CD4-positive, alpha-beta memory T cell (primary cell): ENCODE measurements at regions not wholly inside any gene's neighbourhood (a gene's known extent, or its start where the extent isn't known, plus 50 kb on each side); places are given as distances from the start of the nearest gene placed in this dataset.

Experiments
- CTCF ChIA-PET: fragments of 350-600 bp; sonication (Branson Sonifier 250); formaldehyde crosslinking; loops from one replicate; lab custom pipeline; 2021; ENCODE audit warnings: inconsistent platforms; ENCODE audit not compliant: partially characterized antibody; lab: Charles Lee
- POLR2A ChIA-PET: fragments of 350-600 bp; sonication (Branson Sonifier 250); formaldehyde crosslinking; loops from one replicate; lab custom pipeline; 2021; ENCODE audit not compliant: partially characterized antibody; lab: Charles Lee
- DNase-seq, 5 donors: peaks; one replicate each; pipeline versions ENCODE4 v3.0.0 to v3.0.0-alpha.2; 2020 to 2022; ENCODE audit warnings: mixed read lengths in 1 of 5
- H3K27ac ChIP-seq: one replicate; pipeline ENCODE4 v1.7.0; 2013; ENCODE audit warnings: low read depth, low read length
- H3K27me3 ChIP-seq: 2 replicates; pipeline ENCODE4 v1.7.0; 2013; ENCODE audit warnings: mild to moderate bottlenecking, low read length, moderate library complexity; ENCODE audit not compliant: insufficient read depth
- H3K36me3 ChIP-seq: 2 replicates; pipeline ENCODE4 v1.7.0; 2013; ENCODE audit warnings: mild to moderate bottlenecking, low read length, moderate library complexity; ENCODE audit not compliant: insufficient read depth
- H3K4me1 ChIP-seq: 2 replicates; pipeline ENCODE4 v1.7.0; 2013; ENCODE audit warnings: mild to moderate bottlenecking, low read length, moderate library complexity; ENCODE audit not compliant: insufficient read depth
- H3K4me3 ChIP-seq, 2 donors: one replicate each; pipeline ENCODE4 v1.7.0; 2013; ENCODE audit warnings: low read length in 2 of 2, mild to moderate bottlenecking in 1 of 2
- H3K9me3 ChIP-seq, 2 donors: one replicate each; pipeline ENCODE4 v1.7.0; 2013; ENCODE audit warnings: low read length in 2 of 2, control low read depth in 1 of 2; ENCODE audit not compliant: control insufficient read depth in 1 of 2
- H3K27ac Mint-ChIP-seq, 7 donors: one replicate each; pipeline ENCODE4 v1.8.0; 2020 to 2021; ENCODE audit warnings: mixed read lengths in 7 of 7, mild to moderate bottlenecking in 6 of 7, inconsistent platforms in 3 of 7, moderate library complexity in 3 of 7
- H3K27me3 Mint-ChIP-seq, 2 donors: one replicate each; pipeline ENCODE4 v1.8.0; 2020 to 2021; ENCODE audit warnings: mixed read lengths in 2 of 2
- H3K36me3 Mint-ChIP-seq, 2 donors: one replicate each; pipeline ENCODE4 v1.8.0; 2020 to 2021; ENCODE audit warnings: mixed read lengths in 2 of 2, inconsistent platforms in 1 of 2, mild to moderate bottlenecking in 1 of 2
- H3K4me1 Mint-ChIP-seq, 4 donors: one replicate each; pipeline ENCODE4 v1.8.0; 2020 to 2021; ENCODE audit warnings: mixed read lengths in 4 of 4, mild to moderate bottlenecking in 1 of 4
- H3K4me3 Mint-ChIP-seq, 8 donors: one replicate each; pipeline ENCODE4 v1.8.0; 2020 to 2021; ENCODE audit warnings: mixed read lengths in 8 of 8, mild to moderate bottlenecking in 7 of 8, moderate library complexity in 6 of 8, inconsistent platforms in 3 of 8
- H3K9me3 Mint-ChIP-seq, 8 donors: one replicate each; pipeline ENCODE4 v1.8.0; 2020 to 2021; ENCODE audit warnings: mixed read lengths in 8 of 8, mild to moderate bottlenecking in 5 of 8, inconsistent platforms in 3 of 8, moderate library complexity in 1 of 8
- intact Hi-C: fragments of 100-400 bp; cut with micrococcal nuclease; formaldehyde crosslinking; loops from one replicate; pipeline ENCODE4 v1.15.1; 2023

GRCh38 chr10:78830062-78830975, 238.4 kb upstream of the ZMIZ1 start:
- Histone ChIP-seq H3K27me3 (peaks cover under 1% of the 10 kb centered on the region), H3K27ac (no peak overlapping the region), H3K4me3 (no peak overlapping the region), H3K4me1 (no peaks in the 10 kb centered on the region), H3K36me3 (no peaks in the 10 kb centered on the region), H3K9me3 (no peaks in the 10 kb centered on the region)
- no peak for DNase-seq
- H3K4me3 Mint-ChIP-seq: no peak overlapping the region
- peaks cover 13 to 25% of the 10 kb centered on the region in 2 donors for H3K27me3 Mint-ChIP-seq
- peaks cover 2 to 25% (median 14%) of the 10 kb centered on the region in 8 donors for H3K9me3 Mint-ChIP-seq
- H3K27ac Mint-ChIP-seq: no peak overlapping the region
- H3K4me1 Mint-ChIP-seq: peaks cover 0 to 2% (median 0%) of the 10 kb centered on the region in 4 donors
- intact Hi-C loops: no loop called here
- no peaks in the 10 kb centered on the region for H3K36me3 Mint-ChIP-seq
- POLR2A ChIA-PET: no interaction called here
- CTCF ChIA-PET: no interaction called here

- POLR2A ChIA-PET: no interaction called here
- CTCF ChIA-PET: no interaction called here
Observed at GRCh38 chr10:78830976-78831375, 237.8 kb upstream of the ZMIZ1 start.

GRCh38 chr10:78831461-78831860, 237.3 kb upstream of the ZMIZ1 start:
- Mint-ChIP-seq H3K4me3 (no peak overlapping the region), H3K36me3 (no peaks in the 10 kb centered on the region), H3K9me3 (peaks cover 2 to 25% (median 14%) of the 10 kb centered on the region in 8 donors), H3K27me3 (peaks cover 16 to 30% of the 10 kb centered on the region in 2 donors), H3K27ac (no peak overlapping the region), H3K4me1 (peaks cover 0 to 2% (median 0%) of the 10 kb centered on the region in 4 donors)
- Histone ChIP-seq H3K4me3 (no peak overlapping the region), H3K4me1 (no peaks in the 10 kb centered on the region), H3K9me3 (no peaks in the 10 kb centered on the region), H3K27me3 (peaks cover 7% of the 10 kb centered on the region), H3K36me3 (no peaks in the 10 kb centered on the region), H3K27ac (no peak overlapping the region)
- POLR2A ChIA-PET: no interaction called here
- CTCF ChIA-PET: no interaction called here
- DNase-seq: no peak
- intact Hi-C loops: no loop called here

More at GRCh38 chr10:78830976-78831375, 237.8 kb upstream of the ZMIZ1 start:
- intact Hi-C loops: no loop called here
- no peak for DNase-seq
- no peak overlapping the region for H3K27ac Mint-ChIP-seq
- peaks cover 2 to 25% (median 14%) of the 10 kb centered on the region in 8 donors for H3K9me3 Mint-ChIP-seq
- H3K4me3 Mint-ChIP-seq: no peak overlapping the region
- no peaks in the 10 kb centered on the region for H3K36me3 Mint-ChIP-seq
- H3K27me3 Mint-ChIP-seq: peaks cover 16 to 30% of the 10 kb centered on the region in 2 donors
- peaks cover 0 to 2% (median 0%) of the 10 kb centered on the region in 4 donors for H3K4me1 Mint-ChIP-seq
- Histone ChIP-seq H3K27ac (no peak overlapping the region), H3K27me3 (peaks cover 7% of the 10 kb centered on the region), H3K4me3 (no peak overlapping the region), H3K36me3 (no peaks in the 10 kb centered on the region), H3K9me3 (no peaks in the 10 kb centered on the region), H3K4me1 (no peaks in the 10 kb centered on the region)

DNA sequence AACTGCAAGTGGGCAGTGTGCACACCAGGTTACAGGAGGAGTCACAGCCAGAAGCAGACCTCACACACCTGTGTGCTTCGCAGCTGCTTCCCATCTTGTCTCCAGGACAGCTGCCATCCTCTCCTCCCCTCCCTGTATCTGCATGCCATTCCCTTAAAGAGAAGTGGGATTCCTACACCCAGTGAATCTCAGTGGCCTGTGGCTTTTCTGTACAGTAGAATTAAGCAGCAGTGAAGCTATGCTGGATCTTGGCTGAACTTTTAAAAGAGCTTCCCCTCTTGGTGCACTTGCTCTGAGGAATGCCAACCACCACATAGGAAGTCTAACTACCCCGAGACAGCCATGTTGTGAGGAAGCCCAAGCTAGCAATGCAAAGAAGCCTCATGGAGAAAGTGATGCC, 236.5 kb upstream of the ZMIZ1 start:
- CTCF ChIA-PET: interaction anchor here (0.6 kb wide), 1 partner anchor 92 kb away, joined by 3 read pairs; no protein-coding TSS in a partner anchor
- POLR2A ChIA-PET: no interaction called here
- intact Hi-C loops: no loop called here
- Histone ChIP-seq H3K4me3 (no peak overlapping the region), H3K27ac (no peak overlapping the region), H3K9me3 (no peaks in the 10 kb centered on the region), H3K4me1 (no peaks in the 10 kb centered on the region), H3K27me3 (peaks cover 7% of the 10 kb centered on the region), H3K36me3 (no peaks in the 10 kb centered on the region)
- peaks cover 0 to 2% (median 0%) of the 10 kb centered on the region in 4 donors for H3K4me1 Mint-ChIP-seq
- peaks cover 2 to 25% (median 14%) of the 10 kb centered on the region in 8 donors for H3K9me3 Mint-ChIP-seq
- peaks cover 16 to 30% of the 10 kb centered on the region in 2 donors for H3K27me3 Mint-ChIP-seq
- no peak overlapping the region for H3K4me3 Mint-ChIP-seq
- no peak for DNase-seq
- no peaks in the 10 kb centered on the region for H3K36me3 Mint-ChIP-seq
- H3K27ac Mint-ChIP-seq: no peak overlapping the region

GRCh38 chr10:78838141-78838657, 230.6 kb upstream of the ZMIZ1 start:
- H3K9me3 Mint-ChIP-seq: peaks cover 0 to 12% (median 3%) of the 10 kb centered on the region in 8 donors
- Histone ChIP-seq H3K27me3 (peaks cover 7% of the 10 kb centered on the region), H3K36me3 (no peaks in the 10 kb centered on the region), H3K27ac (no peak overlapping the region), H3K4me3 (no peak overlapping the region), H3K9me3 (no peaks in the 10 kb centered on the region), H3K4me1 (no peaks in the 10 kb centered on the region)
- H3K36me3 Mint-ChIP-seq: no peaks in the 10 kb centered on the region
- no peak overlapping the region for H3K4me3 Mint-ChIP-seq
- H3K4me1 Mint-ChIP-seq: no peaks in the 10 kb centered on the region
- CTCF ChIA-PET: no interaction called here
- DNase-seq: no peak
- POLR2A ChIA-PET: no interaction called here
- intact Hi-C loops: no loop called here
- H3K27ac Mint-ChIP-seq: no peak overlapping the region
- peaks cover 11 to 23% of the 10 kb centered on the region in 2 donors for H3K27me3 Mint-ChIP-seq

DNA sequence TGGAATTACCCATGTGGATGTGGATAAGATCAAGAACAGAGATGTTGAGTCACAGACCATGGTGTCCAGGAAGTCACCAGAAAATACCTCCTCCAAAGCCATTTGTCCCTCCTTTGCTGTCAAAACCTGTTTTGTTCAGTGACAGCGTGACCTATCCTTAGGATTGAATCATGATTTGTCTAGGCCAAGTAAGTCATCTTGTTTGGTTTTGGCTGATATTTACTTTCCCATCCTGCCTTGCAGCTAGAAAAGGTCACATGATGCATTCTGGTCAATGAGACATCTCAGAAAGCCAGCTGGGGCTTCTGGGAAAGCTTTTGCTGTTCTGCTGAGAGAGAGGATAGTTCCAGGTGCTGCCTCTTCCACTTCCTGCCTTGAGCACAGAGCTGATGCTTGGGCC, 225.3 kb upstream of the ZMIZ1 start:
- no peak overlapping the region for H3K4me3 Mint-ChIP-seq
- Histone ChIP-seq H3K4me3 (no peak overlapping the region), H3K27ac (no peak overlapping the region), H3K27me3 (no peaks in the 10 kb centered on the region), H3K9me3 (no peaks in the 10 kb centered on the region), H3K36me3 (no peaks in the 10 kb centered on the region), H3K4me1 (no peaks in the 10 kb centered on the region)
- peaks cover 4 to 6% of the 10 kb centered on the region in 2 donors for H3K27me3 Mint-ChIP-seq
- CTCF ChIA-PET: no interaction called here
- H3K27ac Mint-ChIP-seq: no peak overlapping the region
- H3K9me3 Mint-ChIP-seq: peaks cover 0 to 5% (median 0%) of the 10 kb centered on the region in 8 donors
- DNase-seq: no peak
- no peaks in the 10 kb centered on the region for H3K36me3 Mint-ChIP-seq
- POLR2A ChIA-PET: no interaction called here
- intact Hi-C loops: no loop called here
- H3K4me1 Mint-ChIP-seq: no peaks in the 10 kb centered on the region

GRCh38 chr10:78844960-78845607, 223.7 kb upstream of the ZMIZ1 start:
- no peaks in the 10 kb centered on the region for H3K36me3 Mint-ChIP-seq
- H3K9me3 Mint-ChIP-seq: peaks cover 0 to 5% (median 0%) of the 10 kb centered on the region in 8 donors
- H3K4me3 Mint-ChIP-seq: no peak overlapping the region
- Histone ChIP-seq H3K4me1 (no peaks in the 10 kb centered on the region), H3K27ac (no peak overlapping the region), H3K36me3 (no peaks in the 10 kb centered on the region), H3K9me3 (no peaks in the 10 kb centered on the region), H3K4me3 (no peak overlapping the region), H3K27me3 (no peaks in the 10 kb centered on the region)
- H3K27ac Mint-ChIP-seq: no peak overlapping the region
- no peaks in the 10 kb centered on the region for H3K4me1 Mint-ChIP-seq
- DNase-seq: no peak
- POLR2A ChIA-PET: interaction anchor here (1.0 kb wide), 1 partner anchor 223 kb away, joined by 3 read pairs; no protein-coding TSS in a partner anchor
- intact Hi-C loops: no loop called here
- peaks cover 4 to 6% of the 10 kb centered on the region in 2 donors for H3K27me3 Mint-ChIP-seq
- CTCF ChIA-PET: interaction anchor here (1.8 kb wide), 1 partner anchor 350 kb away, joined by 8 read pairs; no protein-coding TSS in a partner anchor
